Cardiac septum (tissue), 1 donor: ENCODE measurements at regions not wholly inside any gene's neighbourhood (a gene's known extent, or its start where the extent isn't known, plus 50 kb on each side); places are given as distances from the start of the nearest gene placed in this dataset.
"Not testable (repeated sequence)": the region's sequence is repeated elsewhere in the genome, so short reads cannot be mapped to it uniquely, and the experiment has no call there.

Source experiments
- DNase-seq: peaks from one replicate; pipeline ENCODE4 v3.0.0-alpha.2; 2020; ENCODE audit warnings: low spot score
- intact Hi-C: fragments of 100-400 bp; cut with DNase I; formaldehyde crosslinking; loops from one replicate; pipeline ENCODE4 v1.14.0; 2022
- donor health status: DM: no; HTN: no; CAD: no.

DNA sequence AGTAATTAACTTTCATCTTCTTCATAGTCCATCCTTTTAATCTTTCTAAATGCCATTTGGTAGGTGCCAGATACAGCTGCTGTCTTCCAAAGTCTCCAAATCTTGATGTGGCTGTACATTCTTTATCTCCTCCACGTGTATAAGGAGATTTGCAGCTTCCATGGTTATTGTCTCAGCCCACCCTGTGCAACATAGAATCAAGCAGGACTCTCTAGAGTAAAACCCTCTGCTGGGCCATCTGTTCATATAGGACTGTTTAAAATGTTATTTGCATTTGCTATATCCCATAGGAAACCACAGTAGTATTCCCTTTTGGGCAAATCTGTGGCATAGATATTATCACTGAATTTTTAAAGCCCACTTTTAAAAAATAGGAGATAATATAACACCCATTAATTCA lies 527.2 kb upstream of the EPHA5 start:
- intact Hi-C loops = no loop called here
- no peak for DNase-seq

DNA sequence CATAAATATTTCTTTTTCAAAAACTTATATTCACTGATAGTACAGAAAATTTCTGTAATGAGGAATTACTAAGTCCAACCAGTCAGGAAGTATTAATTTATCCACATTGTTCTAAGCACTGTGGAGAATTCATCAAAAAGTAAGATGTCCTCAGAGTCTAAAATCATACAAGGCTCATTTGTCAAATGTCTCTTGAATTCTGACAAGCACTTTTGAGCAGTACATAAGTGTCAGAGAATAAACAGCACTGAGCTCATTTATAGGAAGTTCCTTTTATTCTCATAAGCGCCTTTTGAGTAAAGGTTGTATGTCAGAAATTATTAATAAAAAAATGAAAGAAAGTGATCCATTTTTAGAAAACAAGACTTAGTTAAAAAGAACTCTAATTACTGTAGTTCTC lies 523.2 kb upstream of the EPHA5 start:
- intact Hi-C loops = no loop called here
- no peak for DNase-seq

DNA sequence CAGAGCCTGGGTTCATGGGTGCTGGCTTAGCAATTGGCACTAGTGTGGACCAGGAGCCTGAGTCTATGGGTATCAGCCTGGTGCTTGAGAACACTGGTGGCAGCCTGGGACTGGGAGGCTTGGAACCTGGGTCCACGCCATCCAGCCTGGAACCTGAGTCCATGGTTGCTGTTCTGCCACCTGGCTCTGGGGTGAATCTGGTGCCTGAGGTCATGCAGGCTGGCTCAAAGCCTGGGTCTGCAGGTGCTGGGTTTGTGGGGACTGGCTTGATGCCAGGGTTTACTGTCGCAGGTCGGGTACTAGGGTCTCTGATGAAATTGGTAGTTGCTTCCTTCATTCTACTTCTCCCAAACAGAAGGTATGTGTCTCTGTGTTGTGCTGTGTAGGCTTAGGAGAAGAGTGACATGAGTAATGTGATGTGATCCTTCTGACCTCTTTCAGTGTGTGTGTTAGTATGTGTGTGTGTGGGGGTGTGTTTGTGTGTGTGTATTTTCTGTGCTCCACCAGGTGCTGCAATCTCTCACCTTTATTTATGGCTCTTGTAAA lies 517.0 kb upstream of the EPHA5 start:
- intact Hi-C loops = no loop called here
- no peak for DNase-seq

DNA sequence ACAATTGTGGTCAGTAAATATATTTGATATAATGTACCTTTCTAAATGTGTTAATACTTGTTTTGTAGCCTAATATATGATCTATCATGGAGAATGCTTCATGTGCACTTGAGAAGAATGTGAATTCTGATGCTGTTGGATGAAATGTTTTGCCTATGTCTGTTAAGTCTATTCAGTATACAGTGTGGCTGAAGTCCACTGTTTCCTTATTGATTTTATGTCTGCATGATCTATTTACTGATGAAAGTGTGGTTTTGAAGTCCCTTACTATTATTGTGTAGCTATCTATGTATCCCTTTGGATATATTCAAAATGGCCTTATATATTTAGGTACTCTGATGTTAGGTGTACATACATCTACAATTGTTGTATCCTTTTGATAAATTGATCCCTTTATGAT lies 515.8 kb upstream of the EPHA5 start:
- DNase-seq = no peak
- intact Hi-C loops = no loop called here

DNA sequence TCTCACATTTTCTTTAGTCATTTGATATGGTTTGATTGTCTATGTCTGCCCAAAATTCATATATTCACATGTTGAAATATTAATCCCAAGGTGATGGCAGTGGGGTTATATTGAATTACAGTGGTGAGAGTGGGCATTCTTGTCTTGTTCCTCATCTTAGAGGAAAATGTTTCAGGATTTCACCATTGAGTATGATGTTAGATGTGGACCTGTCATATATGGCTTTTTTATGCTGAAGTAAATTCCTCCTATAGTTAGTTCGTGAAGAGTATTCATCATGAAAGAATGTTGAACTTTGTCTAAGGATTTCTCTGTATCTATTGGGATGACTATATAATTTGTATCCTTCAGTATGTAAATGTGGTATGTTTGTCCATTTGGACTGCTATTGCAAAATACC lies 512.3 kb upstream of the EPHA5 start:
- no peak for DNase-seq
- intact Hi-C loops = no loop called here

DNA sequence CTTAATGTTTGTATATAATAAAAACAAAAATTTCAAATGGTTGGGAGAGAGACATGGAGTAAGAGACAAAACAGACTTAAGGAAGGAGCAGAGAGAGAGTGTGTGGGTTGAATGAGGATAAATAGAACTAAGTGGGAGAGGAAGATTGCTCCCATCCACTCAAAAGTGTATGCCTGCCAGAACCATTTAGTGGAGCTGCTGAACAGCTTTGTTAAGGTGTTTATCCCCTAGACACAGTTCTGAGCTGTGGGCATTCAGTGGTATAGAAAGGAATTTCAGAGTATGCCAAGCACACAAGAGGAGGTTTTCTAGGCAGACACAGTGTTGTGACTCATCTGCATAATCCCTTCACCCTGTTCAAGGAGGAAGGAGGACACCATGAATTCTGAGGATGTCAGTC lies 508.6 kb upstream of the EPHA5 start:
- intact Hi-C loops = no loop called here
- no peak for DNase-seq

DNA sequence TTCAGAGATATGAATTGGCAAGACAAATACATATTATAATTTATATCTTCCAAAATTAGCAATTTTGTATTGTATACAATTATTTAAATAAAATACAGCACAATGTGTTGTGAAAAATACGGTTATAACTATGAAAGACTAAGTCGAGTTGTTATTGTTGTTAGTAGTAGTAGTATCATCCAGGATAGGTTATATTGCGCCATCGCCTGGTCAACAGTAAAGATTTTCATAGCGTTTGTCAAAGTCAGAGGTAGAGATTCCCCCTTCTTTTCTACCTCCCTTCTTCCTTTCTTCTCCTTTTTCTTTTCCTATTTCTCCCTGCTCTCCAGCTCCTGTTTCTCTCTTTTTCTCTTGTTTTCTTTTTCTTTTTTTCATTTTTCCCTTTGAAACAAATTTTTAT lies 499.1 kb upstream of the EPHA5 start:
- intact Hi-C loops = no loop called here
- DNase-seq = no peak

DNA sequence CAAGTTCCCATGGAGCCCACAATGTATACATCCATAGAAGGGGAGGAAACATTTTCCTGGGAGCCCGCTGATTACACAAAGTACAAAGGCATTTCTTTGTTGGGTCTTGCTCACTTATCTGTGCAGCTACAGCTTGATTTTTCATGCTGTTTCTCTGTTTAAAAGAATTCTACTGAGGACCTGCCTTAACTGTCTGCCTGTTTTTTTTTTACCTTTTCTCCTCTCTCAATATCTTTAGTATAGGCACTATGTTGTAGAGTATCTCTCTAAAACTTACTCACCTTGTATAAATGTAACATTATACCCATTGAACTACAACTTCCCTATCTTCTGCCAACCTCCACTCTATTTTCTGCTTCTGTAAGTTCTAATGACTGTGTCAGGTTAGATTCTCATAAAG lies 494.6 kb upstream of the EPHA5 start:
- intact Hi-C loops = no loop called here
- DNase-seq = no peak

DNA sequence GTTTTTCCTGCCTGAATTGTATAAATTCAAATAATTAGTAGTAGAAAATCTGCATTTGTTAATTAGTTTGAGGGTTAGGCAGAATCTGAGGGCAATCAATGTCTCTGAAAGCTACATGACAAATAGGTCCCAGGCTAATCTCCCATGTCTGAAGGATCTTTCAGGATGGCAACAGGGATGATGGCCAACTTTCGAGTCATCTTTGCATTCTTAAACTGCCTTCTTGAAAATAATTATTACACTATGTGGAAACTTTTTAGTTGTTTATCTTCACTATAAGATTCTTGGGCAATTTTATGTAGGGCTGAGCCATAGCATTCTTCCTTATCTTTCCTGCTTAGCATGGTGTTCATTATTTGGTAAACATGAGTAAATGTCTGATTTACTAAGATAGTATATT lies 490.3 kb upstream of the EPHA5 start:
- intact Hi-C loops = no loop called here
- DNase-seq = no peak

DNA sequence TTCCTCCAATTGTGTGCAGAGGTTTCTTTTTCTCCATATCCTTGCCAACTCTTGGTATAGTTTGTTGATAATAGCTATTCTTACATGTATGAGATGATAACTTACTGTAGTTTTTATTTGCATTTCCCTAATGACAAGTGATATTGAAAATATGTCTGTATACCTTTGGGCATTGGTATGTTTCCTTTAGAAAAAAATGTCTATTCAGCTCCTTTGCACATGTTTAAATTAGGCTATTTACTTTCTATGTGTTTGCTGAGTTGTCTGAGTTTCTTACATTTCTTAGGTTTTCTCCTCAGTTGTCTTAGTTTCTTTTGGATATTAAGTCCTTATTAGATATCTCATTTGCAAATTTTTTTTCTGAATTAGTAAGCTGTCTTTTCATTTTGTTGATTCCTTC lies 487.3 kb upstream of the EPHA5 start:
- DNase-seq = no peak
- intact Hi-C loops = no loop called here

DNA sequence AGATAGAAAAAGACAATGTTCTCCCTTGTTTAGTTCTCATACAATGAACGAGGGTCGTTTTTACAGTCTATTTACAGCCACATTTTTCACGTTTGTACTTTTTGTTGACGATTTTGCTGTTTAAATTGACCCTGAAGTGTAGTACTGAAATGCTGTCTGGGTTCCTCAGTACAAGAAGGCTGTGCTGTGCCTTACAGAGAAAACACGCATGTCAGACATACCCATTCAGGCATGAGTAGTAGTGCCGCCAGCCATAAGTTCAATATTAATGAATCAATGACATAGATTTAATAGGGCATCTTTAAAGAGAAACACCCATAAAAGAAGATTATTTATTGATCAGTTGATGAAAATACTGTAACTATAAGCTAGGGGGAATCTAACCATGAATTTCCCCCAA lies 459.8 kb upstream of the EPHA5 start:
- DNase-seq = no peak
- intact Hi-C loops = no loop called here

DNA sequence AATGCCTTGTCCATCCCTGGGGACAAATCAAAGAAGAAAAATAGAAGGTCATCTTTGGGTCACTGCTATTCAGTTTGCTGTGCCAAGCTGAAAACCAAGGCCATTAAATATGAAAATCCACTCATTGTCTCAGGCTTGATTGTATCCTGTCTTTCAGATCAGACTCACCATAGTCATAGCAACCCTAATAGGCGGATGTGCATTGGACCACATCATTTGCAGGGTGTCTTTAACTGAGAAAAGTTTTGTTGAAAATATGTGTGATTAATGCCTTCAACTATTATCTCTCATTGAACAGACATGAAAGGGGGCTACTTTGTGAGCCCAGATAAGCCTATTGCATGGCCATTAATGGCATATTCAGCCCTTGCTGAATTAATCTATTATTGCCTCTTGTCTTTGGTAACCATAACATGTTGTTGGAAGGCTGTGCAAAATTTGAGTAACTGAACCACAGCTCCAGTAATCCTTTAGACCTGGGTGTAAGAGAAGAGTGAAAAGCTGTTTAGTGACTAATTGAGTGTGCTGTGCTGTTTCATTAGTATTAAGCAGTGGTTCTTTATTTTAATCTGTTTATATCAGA lies 453.6 kb upstream of the EPHA5 start:
- intact Hi-C loops = no loop called here
- no peak for DNase-seq

DNA sequence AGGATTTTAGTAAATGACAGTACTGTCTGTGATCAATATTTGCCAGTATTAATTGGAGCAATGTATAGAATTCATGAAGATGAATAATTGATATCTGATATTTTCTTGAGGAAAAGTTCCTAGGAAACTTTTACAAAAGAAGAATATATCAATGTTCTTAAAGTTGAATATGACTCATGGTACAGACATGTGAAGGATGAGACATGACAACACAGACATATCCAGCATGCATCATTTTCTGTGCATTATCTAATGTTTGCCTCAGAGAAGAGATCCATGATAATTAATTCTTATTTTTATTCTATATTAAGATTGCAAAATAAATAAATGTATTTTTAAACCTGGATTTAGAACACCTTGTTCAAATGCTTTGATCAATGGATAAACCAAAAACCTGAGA lies 452.9 kb upstream of the EPHA5 start:
- intact Hi-C loops = no loop called here
- no peak for DNase-seq

DNA sequence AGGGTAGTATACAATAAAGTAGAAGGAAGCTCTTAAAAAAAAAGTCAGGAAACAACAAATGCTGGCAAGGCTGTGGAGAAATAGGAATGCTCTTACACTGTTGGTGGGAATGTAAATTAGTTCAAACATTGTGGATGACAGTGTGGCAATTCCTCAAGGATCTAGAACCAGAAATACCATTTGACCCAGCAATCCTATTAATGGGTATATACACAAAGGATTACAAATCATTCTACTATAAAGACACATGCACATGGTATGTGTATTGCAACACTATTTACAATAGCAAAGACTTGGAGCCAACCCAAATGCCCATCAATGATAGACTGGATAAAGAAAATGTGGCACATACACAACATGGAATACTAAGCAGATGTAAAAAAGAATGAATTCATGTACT lies 444.9 kb upstream of the EPHA5 start:
- intact Hi-C loops, DNase-seq: not testable (repeated sequence)

DNA sequence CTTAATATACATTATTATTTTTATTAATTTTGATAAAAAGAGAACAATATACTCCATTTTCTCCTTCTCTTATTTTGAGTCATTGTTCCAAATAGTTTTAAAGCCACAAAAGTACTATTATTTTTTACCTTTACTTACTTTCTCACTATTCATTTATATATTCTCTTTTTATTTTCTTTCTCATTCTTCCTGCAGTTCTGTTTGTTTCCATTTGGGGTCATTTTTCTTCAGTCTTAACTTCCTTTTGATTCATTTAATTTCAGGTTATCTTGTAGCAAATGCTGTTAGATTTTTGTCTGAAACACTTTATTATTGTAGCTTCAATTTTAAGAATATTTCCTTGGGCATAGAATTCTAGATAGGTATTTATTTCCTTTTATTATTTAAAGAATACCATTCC lies 438.6 kb upstream of the EPHA5 start:
- no peak for DNase-seq
- intact Hi-C loops = no loop called here

DNA sequence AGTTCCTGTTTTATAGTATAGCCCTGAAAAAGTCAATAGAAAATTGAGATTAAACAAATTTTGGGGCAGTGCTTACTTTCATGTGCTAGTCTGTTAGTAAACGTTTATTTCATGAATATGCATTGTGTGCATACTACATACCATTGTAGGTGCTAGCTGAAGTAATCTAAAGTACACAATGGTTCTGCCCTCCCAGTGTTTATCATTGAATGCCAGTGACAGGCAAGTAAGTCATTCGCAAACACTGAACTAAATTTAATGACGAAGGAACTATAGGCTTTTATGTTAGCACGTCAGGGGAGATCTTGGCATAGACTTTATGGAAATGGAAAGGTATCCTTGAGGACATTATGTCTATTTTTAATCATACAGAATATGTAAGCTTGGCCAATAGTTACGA lies 426.9 kb upstream of the EPHA5 start:
- intact Hi-C loops = no loop called here
- DNase-seq = no peak

DNA sequence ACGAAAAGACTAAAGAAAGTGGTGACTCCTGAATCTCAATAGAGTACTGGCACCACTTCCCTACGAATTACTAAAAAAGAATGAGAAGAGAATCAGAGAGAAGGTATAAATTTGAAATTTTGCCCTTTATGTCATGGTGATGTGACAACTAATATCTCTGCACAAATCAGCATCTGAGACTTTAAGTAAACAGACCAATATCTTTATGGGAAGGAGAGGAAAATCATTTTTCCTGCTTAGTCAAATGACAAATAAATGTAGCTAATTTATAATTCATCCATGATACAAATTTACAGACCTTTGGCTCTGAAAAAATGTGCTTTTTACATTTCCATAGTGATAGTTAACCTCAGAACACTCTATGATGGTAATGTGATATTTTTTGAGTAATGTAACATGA lies 424.8 kb upstream of the EPHA5 start:
- intact Hi-C loops = no loop called here
- DNase-seq = no peak

DNA sequence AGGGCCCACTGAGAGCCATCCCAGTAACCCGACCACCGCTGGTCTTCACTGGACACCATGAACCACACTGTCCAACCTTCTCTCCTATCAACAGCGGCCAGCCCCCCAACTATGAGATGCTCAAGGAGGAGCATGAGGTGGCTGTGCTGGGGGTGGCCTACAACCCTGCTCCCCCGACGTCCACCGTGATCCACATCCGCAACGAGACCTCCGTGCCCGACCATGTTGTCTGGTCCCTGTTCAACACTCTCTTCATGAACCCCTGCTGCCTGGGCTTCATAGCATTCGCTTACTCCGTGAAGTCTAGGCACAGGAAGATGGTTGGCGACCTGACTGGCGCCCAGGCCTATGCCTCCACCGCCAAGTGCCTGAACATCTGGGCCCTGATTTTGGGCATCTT lies 423.8 kb upstream of the EPHA5 start:
- intact Hi-C loops = no loop called here
- DNase-seq = no peak

DNA sequence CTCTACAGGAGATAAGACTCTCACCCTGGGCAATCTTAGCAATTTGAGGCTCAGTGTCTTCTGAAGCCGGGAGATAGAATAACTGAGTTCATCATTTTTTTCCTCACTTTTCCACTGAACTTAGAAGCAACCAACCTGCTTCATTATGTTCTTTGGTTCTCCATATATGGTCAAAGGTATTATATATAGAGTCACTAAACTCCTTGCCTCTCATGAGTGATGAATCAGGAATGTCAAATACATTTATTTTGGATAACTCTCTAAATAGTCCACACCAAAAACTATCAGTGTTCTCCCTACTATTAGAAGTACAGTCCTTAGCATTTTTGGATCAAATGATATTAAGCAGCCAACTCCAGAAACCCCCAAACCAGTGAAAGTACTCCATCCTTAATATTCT lies 421.5 kb upstream of the EPHA5 start:
- intact Hi-C loops = no loop called here
- no peak for DNase-seq

DNA sequence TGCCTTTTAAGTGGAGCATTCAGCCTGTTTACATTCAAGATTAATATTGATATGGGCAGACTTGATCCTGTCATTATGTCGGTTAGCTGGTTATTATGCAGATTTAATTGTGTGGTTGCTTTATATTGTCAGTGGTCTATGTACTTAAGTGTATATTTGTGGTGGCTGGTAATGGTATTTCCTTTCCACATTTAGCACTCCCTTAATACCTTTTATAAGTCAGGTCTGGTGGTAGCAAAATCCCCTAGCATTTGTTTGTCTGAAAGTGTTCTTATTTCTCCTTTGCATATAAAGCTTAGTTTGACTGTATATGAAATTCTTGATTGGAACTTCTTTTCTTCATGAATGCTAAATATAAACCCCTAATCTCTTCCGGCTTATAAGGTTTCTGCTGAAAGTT lies 403.7 kb upstream of the EPHA5 start:
- intact Hi-C loops = no loop called here
- no peak for DNase-seq

DNA sequence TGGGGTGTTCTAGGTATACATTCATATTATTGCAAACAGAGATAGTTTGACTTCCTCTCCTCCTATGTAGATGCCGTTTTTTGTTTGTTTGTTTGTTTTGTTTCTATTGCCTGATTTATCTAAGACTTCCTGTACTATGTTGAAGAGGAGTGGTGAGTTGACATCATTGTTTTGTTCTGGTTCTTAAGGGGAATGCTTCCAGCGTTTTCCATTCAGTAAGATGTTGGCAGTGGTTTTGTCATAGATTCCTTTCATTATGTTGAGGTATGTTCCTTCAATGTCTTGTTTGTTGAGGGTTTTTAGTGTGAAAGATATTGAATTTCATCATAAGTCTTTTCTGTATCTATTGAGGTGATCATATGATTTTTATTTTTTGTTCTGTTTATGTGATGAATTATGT lies 401.6 kb upstream of the EPHA5 start:
- DNase-seq = no peak
- intact Hi-C loops = no loop called here

DNA sequence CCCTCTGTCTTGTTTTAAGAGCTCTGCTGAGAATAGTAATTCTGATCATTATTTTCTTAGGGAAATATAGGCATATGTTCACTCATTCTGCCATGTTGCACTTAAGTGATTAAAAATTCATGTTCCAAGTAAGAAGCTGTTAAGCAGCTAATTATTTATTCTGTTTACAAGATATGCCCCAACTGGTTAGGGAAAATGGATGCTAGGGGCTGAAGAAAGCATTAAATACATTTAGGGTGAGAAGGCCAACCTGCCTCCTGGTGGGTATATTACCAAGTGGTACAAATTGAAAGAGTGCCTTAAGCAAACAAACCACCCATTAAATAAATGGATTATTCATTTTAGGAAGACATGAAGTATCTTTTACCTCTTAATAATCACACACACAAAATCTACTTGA lies 392.6 kb upstream of the EPHA5 start:
- no peak for DNase-seq
- intact Hi-C loops = no loop called here
